HL-60/S4 (cell line): ENCODE measurements at regions not wholly inside any gene's neighbourhood (a gene's known extent, or its start where the extent isn't known, plus 50 kb on each side); places are given as distances from the start of the nearest gene placed in this dataset.

Experiments
- in situ Hi-C: fragments of 300-500 bp; cut with MboI; formaldehyde crosslinking; loops from 2 replicates; pipeline ENCODE4 v1.14.3; 2022; ENCODE audit warnings: low sequenced_read_pairs

DNA sequence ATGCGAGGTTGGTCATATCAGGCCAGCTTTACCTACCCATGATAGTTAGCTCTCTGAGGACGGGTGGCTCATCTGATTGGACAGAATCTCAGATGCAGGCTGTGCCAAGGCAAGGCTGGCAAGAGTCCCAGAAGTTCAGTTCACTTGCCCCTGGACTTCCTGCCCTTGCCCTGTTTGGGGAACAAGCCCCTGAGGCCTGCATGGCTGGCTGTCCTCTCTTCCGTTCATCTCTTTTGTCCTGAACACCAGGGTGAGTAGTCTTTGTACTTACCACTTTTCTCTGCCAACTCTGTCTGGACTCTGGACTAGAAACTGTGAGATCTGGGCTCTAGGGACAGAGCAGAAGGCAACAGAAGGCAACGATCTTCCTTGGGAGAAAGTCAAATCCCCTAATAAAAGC lies 769.9 kb downstream of the QKI start:
- in situ Hi-C loops: no loop called here

DNA sequence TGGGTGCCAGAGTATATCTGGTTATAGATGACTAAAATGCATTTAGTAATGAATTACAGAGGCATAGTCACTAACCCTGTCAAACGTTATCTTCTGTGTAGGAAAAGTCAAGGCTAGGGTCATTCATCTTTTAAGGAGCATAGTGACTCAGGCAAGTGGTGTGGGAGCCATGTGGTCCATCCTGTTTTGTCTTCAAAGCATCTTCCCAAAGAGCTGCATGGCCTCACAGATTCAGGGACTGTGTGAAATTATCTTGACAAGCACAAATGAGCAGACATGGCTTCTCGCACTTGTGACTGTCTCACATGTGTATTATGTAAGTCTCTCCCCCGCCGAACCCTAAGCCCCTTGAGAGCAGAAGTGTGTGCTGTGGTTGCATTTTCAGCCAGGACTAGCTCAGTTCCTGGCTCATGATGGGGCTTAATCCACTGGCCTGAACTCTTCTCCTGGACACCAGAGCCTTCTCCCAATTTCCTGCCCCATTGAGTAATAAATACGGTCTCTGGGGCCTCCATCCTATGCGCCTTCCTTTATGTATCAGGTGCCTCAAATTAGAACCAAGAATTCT lies 769.1 kb downstream of the QKI start:
- in situ Hi-C loops: no loop called here

GRCh38 chr6:164178679-164179332 lies 764.3 kb downstream of the QKI start:
- in situ Hi-C loops: no loop called here

DNA sequence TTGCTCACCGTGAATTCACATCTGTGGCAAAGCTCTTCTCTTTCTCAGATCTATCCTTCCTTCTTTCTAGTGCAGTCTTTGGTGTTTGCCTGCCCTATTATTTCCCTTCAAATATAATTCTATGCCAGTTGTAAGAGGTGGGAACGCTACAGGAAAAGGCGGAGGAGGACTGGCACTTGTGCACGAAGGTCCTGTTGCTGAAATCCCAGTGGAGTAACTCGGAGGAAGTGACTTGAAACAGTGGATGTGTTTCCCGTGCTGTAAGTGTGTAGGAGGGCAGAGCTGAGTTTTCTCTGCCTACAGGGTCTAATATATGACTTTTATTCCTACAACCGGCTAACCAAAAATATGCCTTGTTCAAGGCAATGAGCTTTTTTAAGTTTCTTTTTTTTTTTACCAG lies 754.8 kb downstream of the QKI start:
- in situ Hi-C loops: no loop called here

GRCh38 chr6:164168595-164168994 lies 754.1 kb downstream of the QKI start:
- in situ Hi-C loops: no loop called here

GRCh38 chr6:164167873-164168405 lies 753.4 kb downstream of the QKI start:
- in situ Hi-C loops: no loop called here

DNA sequence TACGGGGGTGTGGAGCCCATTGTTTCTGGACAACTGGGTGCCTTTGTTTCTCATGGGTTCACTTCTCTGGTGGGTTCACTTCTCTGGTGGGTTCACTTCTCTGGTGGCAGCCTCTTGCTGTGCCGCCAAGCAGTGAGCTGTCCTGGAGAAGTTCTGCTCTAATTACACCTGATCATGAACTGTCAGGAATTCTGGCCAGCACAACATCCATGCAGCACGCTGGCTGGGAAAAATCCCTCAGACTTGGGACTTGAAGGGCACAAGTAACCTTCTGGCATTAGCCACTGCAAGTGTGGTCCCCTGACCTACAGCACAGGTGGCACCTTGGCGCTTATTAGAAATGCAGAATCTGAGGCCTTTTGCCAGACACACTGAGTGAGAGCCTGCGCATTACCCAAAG lies 752.5 kb downstream of the QKI start:
- in situ Hi-C loops: no loop called here

- in situ Hi-C loops: no loop called here
Measured at GRCh38 chr6:164166515-164166914, 752.0 kb downstream of the QKI start.

GRCh38 chr6:164164876-164165275 lies 750.4 kb downstream of the QKI start:
- in situ Hi-C loops: no loop called here

DNA sequence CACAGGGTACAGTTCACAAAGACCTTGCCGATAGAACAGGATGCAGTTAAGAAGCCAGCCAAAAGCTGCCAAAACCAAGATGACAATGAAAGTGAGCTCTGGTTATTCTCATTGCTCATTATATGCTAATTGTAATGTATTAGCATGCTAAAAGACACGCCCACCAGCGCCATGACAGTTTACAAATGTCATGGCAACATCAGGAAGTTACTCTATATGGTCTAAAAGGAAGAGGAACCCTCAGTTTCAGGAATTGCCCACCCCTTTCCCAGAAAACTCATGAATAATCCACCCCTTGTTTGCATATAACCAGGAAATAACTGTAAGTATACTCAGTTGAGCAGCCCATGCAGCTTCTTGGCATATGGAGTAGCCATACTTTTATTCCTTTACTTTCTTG lies 748.7 kb downstream of the QKI start:
- in situ Hi-C loops: no loop called here

DNA sequence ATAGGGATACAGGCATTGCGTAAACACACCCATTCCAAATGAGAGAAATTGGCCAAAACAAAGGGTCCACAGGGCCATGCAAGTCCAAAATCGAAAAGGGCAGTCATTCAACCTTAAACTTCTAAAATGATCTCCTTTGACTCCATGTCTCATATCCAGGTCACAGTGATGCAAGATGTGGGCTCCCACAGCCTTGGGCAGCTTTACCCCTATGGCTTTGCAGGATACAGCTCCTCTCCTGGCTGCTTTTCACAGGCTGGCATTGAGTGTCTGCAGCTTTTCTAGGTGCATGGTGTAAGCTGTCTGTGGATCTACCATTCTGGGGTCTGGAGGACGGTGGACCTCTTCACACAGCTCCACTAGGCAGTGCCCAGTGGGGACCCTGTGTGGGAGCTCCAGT lies 744.5 kb downstream of the QKI start:
- in situ Hi-C loops: no loop called here

GRCh38 chr6:164154588-164154987 lies 740.1 kb downstream of the QKI start:
- in situ Hi-C loops: no loop called here

DNA sequence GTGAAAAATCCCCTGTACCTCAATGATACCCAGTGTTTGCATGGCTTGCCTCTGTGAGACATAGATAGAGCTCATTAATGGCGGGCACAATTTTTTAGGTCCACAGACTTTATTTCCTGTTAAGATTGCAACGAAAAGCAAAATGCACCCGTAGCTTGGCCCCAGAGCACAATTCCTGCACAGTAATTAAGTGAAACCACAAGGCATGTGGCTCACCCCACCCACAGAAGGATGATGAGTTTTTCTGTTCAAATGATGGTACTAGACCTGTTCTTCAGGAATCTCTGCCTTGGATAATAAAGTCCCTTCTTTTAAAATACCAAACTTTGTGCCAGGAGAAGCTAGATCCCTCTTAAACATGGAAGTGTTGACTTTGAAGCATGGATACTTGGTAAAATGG lies 738.1 kb downstream of the QKI start:
- in situ Hi-C loops: no loop called here

- in situ Hi-C loops: no loop called here
Measured at GRCh38 chr6:164151161-164152120, 736.9 kb downstream of the QKI start.

GRCh38 chr6:164150232-164150631 lies 735.7 kb downstream of the QKI start:
- in situ Hi-C loops: no loop called here

- in situ Hi-C loops: no loop called here
Measured at GRCh38 chr6:164148788-164149187, 734.3 kb downstream of the QKI start.

- in situ Hi-C loops: no loop called here
Measured at GRCh38 chr6:164144316-164144715, 729.8 kb downstream of the QKI start.

DNA sequence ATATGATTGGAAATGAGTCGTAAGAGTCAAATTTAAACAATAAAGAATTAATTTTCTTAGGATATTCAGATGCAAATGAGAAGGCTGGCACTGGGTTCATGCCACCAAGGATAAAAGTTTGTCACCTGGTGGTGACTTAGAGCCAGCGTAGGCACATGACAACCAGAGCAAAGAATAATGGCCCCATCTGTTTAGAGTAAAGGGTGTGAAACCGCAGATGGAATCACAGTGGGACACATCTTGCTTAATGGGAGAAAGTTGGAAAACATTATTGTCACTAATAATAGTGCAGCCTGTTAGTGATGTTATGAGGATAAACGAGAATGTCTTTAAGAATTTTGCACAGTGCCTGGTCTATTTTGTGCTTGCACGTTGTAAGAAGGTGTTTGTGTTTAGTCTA lies 727.8 kb downstream of the QKI start:
- in situ Hi-C loops: no loop called here

DNA sequence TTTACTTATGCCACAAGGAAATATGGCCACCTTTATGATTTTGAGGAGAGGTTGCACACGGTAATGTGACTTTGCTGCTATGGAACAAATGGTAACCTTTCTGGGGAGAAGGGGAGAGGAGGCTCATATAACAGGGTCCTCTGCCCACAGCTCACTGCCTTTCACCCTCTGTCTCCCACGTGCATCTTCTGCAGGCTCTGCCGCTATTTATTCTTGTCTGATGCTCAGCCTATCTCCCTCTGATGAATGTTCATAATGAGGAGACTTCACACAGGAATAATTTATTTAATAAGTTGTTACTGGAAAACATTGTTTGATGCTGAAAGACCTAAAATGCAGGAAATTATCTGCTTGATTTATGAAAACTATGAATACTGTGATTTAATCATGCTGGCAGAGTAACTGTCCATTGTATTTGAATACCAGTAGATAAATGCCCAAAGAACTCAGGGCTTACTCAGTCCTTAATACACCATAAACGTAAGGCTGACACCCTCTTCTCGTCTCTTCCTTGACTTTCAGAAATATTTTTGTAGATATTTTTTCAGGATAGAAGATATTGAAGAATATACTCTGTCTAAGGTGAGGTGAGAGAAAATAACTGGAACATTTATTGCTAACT lies 721.1 kb downstream of the QKI start:
- in situ Hi-C loops: no loop called here

DNA sequence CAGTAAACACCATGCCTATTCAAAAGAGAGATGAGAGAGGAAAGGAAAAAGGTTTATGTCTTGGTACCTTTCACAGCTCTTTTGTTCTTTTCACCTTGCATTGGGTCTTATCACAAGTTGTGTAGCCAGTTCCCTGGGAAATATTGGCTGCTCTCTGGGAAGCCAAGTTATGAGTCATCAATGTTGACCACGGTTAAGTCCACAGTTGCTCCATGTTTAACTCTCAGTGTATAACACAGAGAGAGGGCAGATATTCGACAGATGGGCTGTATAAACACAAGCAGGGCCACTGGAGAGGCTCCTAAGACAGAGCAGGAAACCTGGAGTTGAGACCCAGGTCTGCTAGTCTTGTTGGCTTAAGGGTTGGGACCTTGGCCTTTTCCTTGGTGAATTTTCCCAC lies 718.6 kb downstream of the QKI start:
- in situ Hi-C loops: no loop called here

DNA sequence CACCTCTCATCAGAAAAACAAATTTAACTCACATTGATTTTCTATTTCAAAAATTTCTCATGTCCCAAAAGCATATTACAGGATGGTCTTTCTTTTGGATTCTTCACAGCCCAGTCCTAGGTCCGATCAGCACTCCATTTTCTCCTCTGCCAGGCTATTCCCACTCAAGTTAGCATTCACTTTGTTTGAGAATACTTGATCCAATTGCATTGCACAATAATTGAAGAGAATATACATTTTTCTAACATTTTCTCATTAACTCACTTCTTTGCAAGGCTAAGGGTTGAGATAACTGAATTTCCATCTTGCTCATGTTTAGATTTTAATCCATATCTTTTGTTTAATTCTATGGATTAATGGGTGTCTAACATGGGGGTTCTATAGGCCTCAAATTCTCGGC lies 716.1 kb downstream of the QKI start:
- in situ Hi-C loops: no loop called here
